ENCODE measurements at regions not wholly inside any gene's neighbourhood (a gene's known extent, or its start where the extent isn't known, plus 50 kb on each side); places are given as distances from the start of the nearest gene placed in this dataset.

GRCh38 chr1:8145545-8146202, 119.6 kb upstream of the ERRFI1 start:
- TF ChIP-seq BHLHE40 (IDR thresholded peaks at IDR 0.05; ENCODE audit: low read depth, low read length): no peak
- TF ChIP-seq POLR2A (IDR thresholded peaks at IDR 0.05; ENCODE audit: low read depth, low read length): no peak
- TF ChIP-seq, protein P1, sequence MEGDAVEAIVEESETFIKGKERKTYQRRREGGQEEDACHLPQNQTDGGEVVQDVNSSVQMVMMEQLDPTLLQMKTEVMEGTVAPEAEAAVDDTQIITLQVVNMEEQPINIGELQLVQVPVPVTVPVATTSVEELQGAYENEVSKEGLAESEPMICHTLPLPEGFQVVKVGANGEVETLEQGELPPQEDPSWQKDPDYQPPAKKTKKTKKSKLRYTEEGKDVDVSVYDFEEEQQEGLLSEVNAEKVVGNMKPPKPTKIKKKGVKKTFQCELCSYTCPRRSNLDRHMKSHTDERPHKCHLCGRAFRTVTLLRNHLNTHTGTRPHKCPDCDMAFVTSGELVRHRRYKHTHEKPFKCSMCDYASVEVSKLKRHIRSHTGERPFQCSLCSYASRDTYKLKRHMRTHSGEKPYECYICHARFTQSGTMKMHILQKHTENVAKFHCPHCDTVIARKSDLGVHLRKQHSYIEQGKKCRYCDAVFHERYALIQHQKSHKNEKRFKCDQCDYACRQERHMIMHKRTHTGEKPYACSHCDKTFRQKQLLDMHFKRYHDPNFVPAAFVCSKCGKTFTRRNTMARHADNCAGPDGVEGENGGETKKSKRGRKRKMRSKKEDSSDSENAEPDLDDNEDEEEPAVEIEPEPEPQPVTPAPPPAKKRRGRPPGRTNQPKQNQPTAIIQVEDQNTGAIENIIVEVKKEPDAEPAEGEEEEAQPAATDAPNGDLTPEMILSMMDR (conservative IDR thresholded peaks at IDR 0.05; ENCODE audit: low read depth, low read length): no peak
- TF ChIP-seq RFX5 (IDR thresholded peaks at IDR 0.05; ENCODE audit: low read depth, low read length): no peak
- no peak for TF ChIP-seq RAD21 (IDR thresholded peaks at IDR 0.05; ENCODE audit: low read length)
- TF ChIP-seq RCOR1 (IDR thresholded peaks at IDR 0.05; ENCODE audit: insufficient replicate concordance, low read length): no peak
- no peak for TF ChIP-seq ELK1 (IDR thresholded peaks at IDR 0.05; ENCODE audit: borderline replicate concordance, low read depth, low read length)
- no peak for TF ChIP-seq MXI1 (IDR thresholded peaks at IDR 0.05; ENCODE audit: borderline replicate concordance, low read depth, low read length)
- TF ChIP-seq USF2 (IDR thresholded peaks at IDR 0.05; ENCODE audit: low read depth, low read length): no peak
- no peak for TF ChIP-seq MAZ (IDR thresholded peaks at IDR 0.05; ENCODE audit: borderline replicate concordance, low read depth, low read length)
- no peak for TF ChIP-seq SMC3 (IDR thresholded peaks at IDR 0.05; ENCODE audit: low read depth, low read length)
- TF ChIP-seq CEBPB (IDR thresholded peaks at IDR 0.05; ENCODE audit: low read depth, low read length): no peak
- TF ChIP-seq CHD1 (IDR thresholded peaks at IDR 0.05; ENCODE audit: low read depth, low read length): no peak
